Ovary (tissue), 3 donors: ENCODE measurements at regions not wholly inside any gene's neighbourhood (a gene's known extent, or its start where the extent isn't known, plus 50 kb on each side); places are given as distances from the start of the nearest gene placed in this dataset.

Experiments used
- CTCF ChIP-seq, 3 donors: fragments of 450-650 bp in 2 of 3; fragments of 200-600 bp in 1 of 3; IDR thresholded peaks; one replicate each; pipeline versions ENCODE4 v1.5.1 to v1.8.0; 2016 to 2022; ENCODE audit warnings: antibody characterized with exemption in 3 of 3, mild to moderate bottlenecking in 1 of 3
- POLR2A ChIP-seq: fragments of 450-650 bp; IDR thresholded peaks from one replicate; pipeline ENCODE4 v1.6.1; 2017; ENCODE audit warnings: antibody characterized with exemption, mild to moderate bottlenecking, moderate library complexity
- donor health status: DM: no; HTN: no; CAD: no.

DNA sequence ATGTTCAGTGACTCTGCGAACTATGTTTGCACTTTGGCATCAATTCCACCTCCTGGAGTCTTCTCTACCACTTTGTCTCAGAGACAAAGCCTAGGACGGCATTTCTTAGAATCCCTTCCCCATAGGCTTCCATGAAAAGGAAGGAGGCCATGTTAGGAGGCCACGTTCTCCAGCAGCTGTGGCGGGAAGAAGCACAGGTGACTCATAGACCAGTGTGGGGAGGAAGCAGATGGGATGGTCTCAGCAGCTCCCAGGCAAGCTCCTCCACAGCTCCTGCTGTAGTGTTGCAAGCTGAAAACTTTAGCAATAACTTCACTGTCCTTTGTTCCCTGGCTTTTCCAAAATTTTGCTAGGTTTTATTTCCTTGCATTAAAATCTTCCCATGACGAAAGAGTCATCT lies 781.3 kb upstream of the ID2 start:
- TF ChIP-seq POLR2A (no peak), CTCF (IDR thresholded peaks at IDR 0.05) (no peak)
